ENCODE measurements at regions not wholly inside any gene's neighbourhood (a gene's known extent, or its start where the extent isn't known, plus 50 kb on each side); places are given as distances from the start of the nearest gene placed in this dataset.
A peak's percentile ranks its signal among the peaks of the same experiment; 100 is the strongest.

- Mint-ChIP-seq H3K27ac (peak overlapping the region in 4 of 7 donors; percentile 21 to 76 (median 51)), H3K4me3 (peak overlapping the region in 1 of 2 donors; percentile 14), H3K4me1 (peaks cover 60% of the 10 kb centered on the region), H3K9me3 (peaks cover 6 to 17% (median 13%) of the 10 kb centered on the region in 7 donors), H3K36me3 (peaks cover 4 to 9% of the 10 kb centered on the region in 2 donors), H3K27me3 (ENCODE audit: low read depth in 3 of 3) (peaks cover 0 to 1% (median 0%) of the 10 kb centered on the region in 3 donors)
- Histone ChIP-seq H3K9me3 (replicated peaks in 1 of 2; ENCODE audit: control insufficient read depth in 1 of 2, insufficient read depth in 1 of 2, low read length in 2 of 2) (peaks cover 11 to 12% of the 10 kb centered on the region in 2 donors), H3K4me1 (ENCODE audit: control insufficient read depth in 1 of 2, insufficient read depth in 2 of 2, low read length in 2 of 2) (peaks cover 44 to 55% of the 10 kb centered on the region in 2 donors), H4K20me1 (ENCODE audit: insufficient read depth, low read length) (no peaks in the 10 kb centered on the region), H3K79me2 (ENCODE audit: insufficient read depth, low read length) (no peaks in the 10 kb centered on the region), H3K9ac (ENCODE audit: insufficient read depth, low read length, poor library complexity, severe bottlenecking) (no peak overlapping the region), H3K4me2 (replicated peaks; ENCODE audit: extremely low read depth, low read length, poor library complexity, severe bottlenecking) (no peak overlapping the region), H3K27me3 (ENCODE audit: control insufficient read depth in 2 of 2, insufficient read depth in 2 of 2, low read length in 2 of 2) (no peaks in the 10 kb centered on the region), H3K36me3 (replicated peaks in 1 of 2; ENCODE audit: control insufficient read depth in 1 of 2, insufficient read depth in 2 of 2, low read length in 2 of 2) (peaks cover 0 to 8% of the 10 kb centered on the region in 2 donors), H3K4me3 (replicated peaks in 1 of 3; ENCODE audit: low read depth in 2 of 3, low read length in 3 of 3) (no peak overlapping the region), H3K27ac (ENCODE audit: low read depth in 1 of 2, low read length in 2 of 2) (no peak overlapping the region), H2AFZ (ENCODE audit: insufficient read depth, low read depth, low read length, poor library complexity, severe bottlenecking) (no peak overlapping the region)
- WGBS (ENCODE audit: insufficient coverage) = 97% methylated on average over 5 of the region's 6 CpGs
- no peak for DNase-seq
- intact Hi-C loops (cut with micrococcal nuclease) = loop anchor here (5.0 kb wide), 2 partner anchors 47 to 148 kb away; no protein-coding TSS in a partner anchor
- TF ChIP-seq CTCF (IDR thresholded peaks at IDR 0.05) = no peak
Observed at GRCh38 chr2:8529706-8530277, 152.1 kb upstream of the ID2 start.

- H3K9ac ChIP-seq (ENCODE audit: insufficient read depth, low read length, poor library complexity, severe bottlenecking) = no peak overlapping the region
- peaks cover 11 to 12% of the 10 kb centered on the region in 2 donors for H3K9me3 ChIP-seq (replicated peaks in 1 of 2; ENCODE audit: control insufficient read depth in 1 of 2, insufficient read depth in 1 of 2, low read length in 2 of 2)
- H3K4me3 ChIP-seq (replicated peaks in 1 of 3; ENCODE audit: low read depth in 2 of 3, low read length in 3 of 3) = no peak overlapping the region
- peaks cover 45 to 55% of the 10 kb centered on the region in 2 donors for H3K4me1 ChIP-seq (ENCODE audit: control insufficient read depth in 1 of 2, insufficient read depth in 2 of 2, low read length in 2 of 2)
- H3K36me3 ChIP-seq (replicated peaks in 1 of 2; ENCODE audit: control insufficient read depth in 1 of 2, insufficient read depth in 2 of 2, low read length in 2 of 2) = peaks cover 0 to 8% of the 10 kb centered on the region in 2 donors
- peaks cover 6 to 17% (median 13%) of the 10 kb centered on the region in 7 donors for H3K9me3 Mint-ChIP-seq
- H3K27ac ChIP-seq (ENCODE audit: low read depth in 1 of 2, low read length in 2 of 2) = no peak overlapping the region
- no peak for DNase-seq
- H3K36me3 Mint-ChIP-seq = peaks cover 4 to 9% of the 10 kb centered on the region in 2 donors
- no peak overlapping the region for H3K4me2 ChIP-seq (replicated peaks; ENCODE audit: extremely low read depth, low read length, poor library complexity, severe bottlenecking)
- H3K79me2 ChIP-seq (ENCODE audit: insufficient read depth, low read length) = no peaks in the 10 kb centered on the region
- H2AFZ ChIP-seq (ENCODE audit: insufficient read depth, low read depth, low read length, poor library complexity, severe bottlenecking) = no peak overlapping the region
- peaks cover 58% of the 10 kb centered on the region for H3K4me1 Mint-ChIP-seq
- no peak overlapping the region for H3K27ac Mint-ChIP-seq
- H3K27me3 Mint-ChIP-seq (ENCODE audit: low read depth in 3 of 3) = peaks cover 0 to 1% (median 0%) of the 10 kb centered on the region in 3 donors
- no peaks in the 10 kb centered on the region for H3K27me3 ChIP-seq (ENCODE audit: control insufficient read depth in 2 of 2, insufficient read depth in 2 of 2, low read length in 2 of 2)
- intact Hi-C loops (cut with micrococcal nuclease) = loop anchor here in 1 of 2 donors (5.0 kb wide), 1 partner anchor 146 kb away; no protein-coding TSS in a partner anchor
- no peak for TF ChIP-seq CTCF (IDR thresholded peaks at IDR 0.05)
- no peak overlapping the region for H3K4me3 Mint-ChIP-seq
- no peaks in the 10 kb centered on the region for H4K20me1 ChIP-seq (ENCODE audit: insufficient read depth, low read length)
- no CpG with 5 or more reads among the region's 1 CpG for WGBS (ENCODE audit: insufficient coverage)
Observed at GRCh38 chr2:8531481-8531880, 150.4 kb upstream of the ID2 start.

All from CD14-positive monocyte (primary cell).